Caco-2 (cell line): ENCODE measurements at regions not wholly inside any gene's neighbourhood (a gene's known extent, or its start where the extent isn't known, plus 50 kb on each side); places are given as distances from the start of the nearest gene placed in this dataset.
"Not testable (repeated sequence)": the region's sequence is repeated elsewhere in the genome, so short reads cannot be mapped to it uniquely, and the experiment has no call there.

ENCODE experiments used
- BruUV-seq: library from RNA; stranded (reverse); fragments of 400-500 nt; replicated peaks from 2 replicates; lab custom pipeline; 2021; lab: Mats Ljungman, UMichigan
- CTCF ChIA-PET: fragments of 300-600 bp; sonication (Branson Sonifier 250); formaldehyde crosslinking; loops from one replicate; lab custom pipeline; 2022; ENCODE audit warnings: antibody characterized with exemption; lab: Charles Lee
- POLR2A ChIA-PET: fragments of 300-600 bp; sonication (Branson Sonifier 250); formaldehyde crosslinking; loops from one replicate; lab custom pipeline; 2022; ENCODE audit warnings: antibody characterized with exemption; lab: Charles Lee
- DNase-seq, 2 experiments: peaks; one replicate each; pipeline versions ENCODE4 v3.0.0 to v3.0.0-alpha.2; 2020 to 2022
- H3K27me3 ChIP-seq: replicated peaks from 2 replicates; pipeline ENCODE4 v1.6.0; 2011; ENCODE audit warnings: low read length; ENCODE audit not compliant: control insufficient read depth, insufficient read depth
- H3K36me3 ChIP-seq: 2 replicates; pipeline ENCODE4 v1.5.1; 2011; ENCODE audit warnings: low read length; ENCODE audit not compliant: control insufficient read depth, insufficient read depth
- H3K4me1 ChIP-seq: fragments of 250-450 bp; sonication (Bioruptor Pico); 2 replicates; pipeline ENCODE4 v1.5.1; 2020; ENCODE audit warnings: mild to moderate bottlenecking
- H3K4me3 ChIP-seq: 2 replicates; pipeline ENCODE4 v1.5.1; 2011; ENCODE audit warnings: low read depth, mild to moderate bottlenecking, control low read depth, low read length
- H3K9me3 ChIP-seq: fragments of 250-450 bp; sonication (Bioruptor Pico); 2 replicates; pipeline ENCODE4 v1.5.1; 2020; ENCODE audit warnings: mild to moderate bottlenecking, moderate library complexity
- H3K27ac Mint-ChIP-seq: one replicate; pipeline ENCODE4 v1.8.0; 2022; ENCODE audit warnings: mixed read lengths; ENCODE audit not compliant: unreplicated experiment
- H3K27me3 Mint-ChIP-seq: one replicate; pipeline ENCODE4 v1.8.0; 2022; ENCODE audit warnings: mixed read lengths; ENCODE audit not compliant: insufficient read depth, unreplicated experiment
- H3K36me3 Mint-ChIP-seq: one replicate; pipeline ENCODE4 v1.8.0; 2022; ENCODE audit warnings: mild to moderate bottlenecking, mixed read lengths; ENCODE audit not compliant: insufficient read depth, unreplicated experiment
- H3K4me1 Mint-ChIP-seq: one replicate; pipeline ENCODE4 v1.8.0; 2022; ENCODE audit warnings: low read depth, mixed read lengths; ENCODE audit not compliant: unreplicated experiment
- H3K4me3 Mint-ChIP-seq: one replicate; pipeline ENCODE4 v1.8.0; 2022; ENCODE audit warnings: mild to moderate bottlenecking, moderate library complexity, mixed read lengths; ENCODE audit not compliant: unreplicated experiment
- H3K9me3 Mint-ChIP-seq: one replicate; pipeline ENCODE4 v1.8.0; 2022; ENCODE audit warnings: mixed read lengths; ENCODE audit not compliant: unreplicated experiment
- CTCF ChIP-seq, 2 experiments: fragments of 200-600 bp in 1 of 2; IDR thresholded peaks; 1 replicate in 1 of 2; 2 replicates in 1 of 2; pipeline versions ENCODE4 v1.5.1 to v1.8.0; 2011 to 2022; ENCODE audit warnings: antibody characterized with exemption in 1 of 2, control low read depth in 1 of 2, inconsistent platforms in 1 of 2, low read depth in 1 of 2, low read length in 1 of 2, mild to moderate bottlenecking in 1 of 2, moderate library complexity in 1 of 2; ENCODE audit not compliant: insufficient read depth in 1 of 2, severe bottlenecking in 1 of 2, unreplicated experiment in 1 of 2
- intact Hi-C: fragments of 100-400 bp; cut with micrococcal nuclease; formaldehyde crosslinking; loops from one replicate; pipeline ENCODE4 v1.10.0; 2022; ENCODE audit not compliant: unreplicated experiment

GRCh38 chr16:29194185-29194844 lies 209.5 kb downstream of the LAT start:
- H3K4me1 Mint-ChIP-seq, H3K27ac Mint-ChIP-seq, H3K4me1 ChIP-seq, BruUV-seq, intact Hi-C loops, H3K4me3 Mint-ChIP-seq, H3K36me3 Mint-ChIP-seq, H3K27me3 Mint-ChIP-seq, H3K4me3 ChIP-seq, H3K9me3 ChIP-seq, POLR2A ChIA-PET, H3K9me3 Mint-ChIP-seq, H3K27me3 ChIP-seq, H3K36me3 ChIP-seq, CTCF ChIA-PET: not testable (repeated sequence)
- DNase-seq = peak in 1 of 2 experiments; percentile 3

- H3K4me1 Mint-ChIP-seq, H3K4me3 ChIP-seq, CTCF ChIA-PET, DNase-seq, H3K36me3 ChIP-seq, H3K36me3 Mint-ChIP-seq, H3K27ac Mint-ChIP-seq, BruUV-seq, H3K4me3 Mint-ChIP-seq, H3K27me3 ChIP-seq, H3K9me3 ChIP-seq, H3K9me3 Mint-ChIP-seq, H3K4me1 ChIP-seq, POLR2A ChIA-PET, H3K27me3 Mint-ChIP-seq, intact Hi-C loops: not testable (repeated sequence)
Measured at GRCh38 chr16:29193634-29194033, 208.8 kb downstream of the LAT start.

- H3K27ac Mint-ChIP-seq, intact Hi-C loops, H3K4me3 ChIP-seq, H3K4me3 Mint-ChIP-seq, H3K4me1 ChIP-seq, H3K27me3 ChIP-seq, H3K27me3 Mint-ChIP-seq, H3K36me3 ChIP-seq, H3K9me3 ChIP-seq, H3K9me3 Mint-ChIP-seq, DNase-seq, CTCF ChIA-PET, H3K4me1 Mint-ChIP-seq, POLR2A ChIA-PET, H3K36me3 Mint-ChIP-seq, BruUV-seq: not testable (repeated sequence)
Measured at GRCh38 chr16:29193248-29193574, 208.4 kb downstream of the LAT start.

GRCh38 chr16:29192329-29193247 lies 207.7 kb downstream of the LAT start:
- BruUV-seq = no TSS peak
- H3K36me3 ChIP-seq = no peaks in the 10 kb centered on the region
- Mint-ChIP-seq H3K27me3 (no peaks in the 10 kb centered on the region), H3K4me1 (no peaks in the 10 kb centered on the region), H3K27ac (no peak overlapping the region), H3K9me3 (no peaks in the 10 kb centered on the region), H3K36me3 (no peaks in the 10 kb centered on the region), H3K4me3 (no peak overlapping the region)
- no peaks in the 10 kb centered on the region for H3K27me3 ChIP-seq
- intact Hi-C loops = no loop called here
- POLR2A ChIA-PET = no interaction called here
- TF ChIP-seq CTCF (IDR thresholded peaks at IDR 0.05; ENCODE audit: insufficient read depth in 1 of 2, low read depth in 1 of 2, low read length in 1 of 2, severe bottlenecking in 1 of 2, unreplicated experiment in 1 of 2) = no peak
- no peaks in the 10 kb centered on the region for H3K4me1 ChIP-seq
- CTCF ChIA-PET = no interaction called here
- DNase-seq = peak in 1 of 2 experiments; percentile 10
- H3K4me3 ChIP-seq = no peak overlapping the region
- no peaks in the 10 kb centered on the region for H3K9me3 ChIP-seq

GRCh38 chr16:29191636-29192180 lies 206.9 kb downstream of the LAT start:
- intact Hi-C loops, H3K4me1 ChIP-seq, BruUV-seq, H3K9me3 ChIP-seq, H3K4me3 Mint-ChIP-seq, H3K27me3 Mint-ChIP-seq, DNase-seq, H3K27ac Mint-ChIP-seq, H3K4me3 ChIP-seq, H3K36me3 ChIP-seq, H3K27me3 ChIP-seq, H3K9me3 Mint-ChIP-seq, H3K36me3 Mint-ChIP-seq, H3K4me1 Mint-ChIP-seq, CTCF ChIA-PET, POLR2A ChIA-PET: not testable (repeated sequence)
